ENCODE measurements at regions not wholly inside any gene's neighbourhood (a gene's known extent, or its start where the extent isn't known, plus 50 kb on each side); places are given as distances from the start of the nearest gene placed in this dataset.

GRCh38 chr13:109883181-109884180 lies 97.1 kb upstream of the IRS2 start:
- no peaks in the 10 kb centered on the region for H3K4me1 ChIP-seq
- no peaks in the 10 kb centered on the region for H3K9me3 ChIP-seq
- no peak overlapping the region for H3K4me3 ChIP-seq
- DNase-seq (ENCODE audit: extremely low spot score in 2 of 2), result no peak
- no peaks in the 10 kb centered on the region for H3K36me3 ChIP-seq
- intact Hi-C loops (cut with DNase I), result no loop called here
- no peaks in the 10 kb centered on the region for H3K27me3 ChIP-seq
- no peak overlapping the region for H3K27ac ChIP-seq
- TF ChIP-seq, protein P1, sequence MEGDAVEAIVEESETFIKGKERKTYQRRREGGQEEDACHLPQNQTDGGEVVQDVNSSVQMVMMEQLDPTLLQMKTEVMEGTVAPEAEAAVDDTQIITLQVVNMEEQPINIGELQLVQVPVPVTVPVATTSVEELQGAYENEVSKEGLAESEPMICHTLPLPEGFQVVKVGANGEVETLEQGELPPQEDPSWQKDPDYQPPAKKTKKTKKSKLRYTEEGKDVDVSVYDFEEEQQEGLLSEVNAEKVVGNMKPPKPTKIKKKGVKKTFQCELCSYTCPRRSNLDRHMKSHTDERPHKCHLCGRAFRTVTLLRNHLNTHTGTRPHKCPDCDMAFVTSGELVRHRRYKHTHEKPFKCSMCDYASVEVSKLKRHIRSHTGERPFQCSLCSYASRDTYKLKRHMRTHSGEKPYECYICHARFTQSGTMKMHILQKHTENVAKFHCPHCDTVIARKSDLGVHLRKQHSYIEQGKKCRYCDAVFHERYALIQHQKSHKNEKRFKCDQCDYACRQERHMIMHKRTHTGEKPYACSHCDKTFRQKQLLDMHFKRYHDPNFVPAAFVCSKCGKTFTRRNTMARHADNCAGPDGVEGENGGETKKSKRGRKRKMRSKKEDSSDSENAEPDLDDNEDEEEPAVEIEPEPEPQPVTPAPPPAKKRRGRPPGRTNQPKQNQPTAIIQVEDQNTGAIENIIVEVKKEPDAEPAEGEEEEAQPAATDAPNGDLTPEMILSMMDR (IDR thresholded peaks at IDR 0.05), result no peak
- TF ChIP-seq POLR2AphosphoS5 (IDR thresholded peaks at IDR 0.05; ENCODE audit: insufficient read depth in 1 of 2, low read depth in 1 of 2), result no peak
- no peak for TF ChIP-seq POLR2A (IDR thresholded peaks at IDR 0.05)

DNA sequence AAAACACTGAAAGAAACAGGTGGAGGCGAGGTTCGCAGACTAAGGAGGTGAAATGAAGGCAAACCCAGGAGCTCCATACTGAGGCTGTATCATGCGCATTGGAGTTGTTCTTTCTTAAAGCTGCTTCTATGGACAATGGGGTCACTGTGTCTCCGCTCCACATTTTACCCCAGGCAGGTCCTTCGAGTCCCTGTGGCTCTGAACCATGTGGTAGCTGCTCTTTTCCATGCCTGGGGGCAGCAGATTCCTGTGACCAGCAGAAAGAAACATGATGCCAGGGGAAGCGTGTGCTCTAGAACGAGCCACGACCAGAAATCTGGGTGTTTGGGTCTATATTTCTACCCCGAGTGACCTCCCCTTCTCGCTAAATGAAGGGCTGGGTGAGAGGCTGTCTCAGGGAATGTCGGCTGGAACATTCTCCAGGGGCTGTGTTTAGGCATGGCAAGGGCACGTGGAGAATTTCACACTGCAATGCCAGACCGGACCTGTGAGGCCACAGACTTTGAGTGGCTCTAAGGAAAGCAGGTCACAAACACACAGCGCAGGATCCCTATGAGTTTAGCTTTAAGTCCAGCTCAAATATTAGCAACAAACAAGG lies 95.7 kb upstream of the IRS2 start:
- Histone ChIP-seq H3K27me3 (no peaks in the 10 kb centered on the region), H3K4me1 (no peaks in the 10 kb centered on the region), H3K9me3 (no peaks in the 10 kb centered on the region), H3K4me3 (no peak overlapping the region), H3K36me3 (no peaks in the 10 kb centered on the region), H3K27ac (no peak overlapping the region)
- DNase-seq (ENCODE audit: extremely low spot score in 2 of 2), result no peak
- TF ChIP-seq POLR2AphosphoS5 (IDR thresholded peaks at IDR 0.05; ENCODE audit: insufficient read depth in 1 of 2, low read depth in 1 of 2) (no peak), POLR2A (IDR thresholded peaks at IDR 0.05) (no peak)
- TF ChIP-seq, protein P1 (IDR thresholded peaks at IDR 0.05), result no peak
- intact Hi-C loops (cut with DNase I), result no loop called here

GRCh38 chr13:109881347-109881725 lies 95.0 kb upstream of the IRS2 start:
- intact Hi-C loops (cut with DNase I), result no loop called here
- TF ChIP-seq, protein P1 (IDR thresholded peaks at IDR 0.05), result no peak
- TF ChIP-seq POLR2A (IDR thresholded peaks at IDR 0.05), result no peak
- TF ChIP-seq POLR2AphosphoS5 (IDR thresholded peaks at IDR 0.05; ENCODE audit: insufficient read depth in 1 of 2, low read depth in 1 of 2), result no peak

GRCh38 chr13:109880371-109881346 lies 94.3 kb upstream of the IRS2 start:
- no peaks in the 10 kb centered on the region for H3K9me3 ChIP-seq
- H3K36me3 ChIP-seq, result no peaks in the 10 kb centered on the region
- no peak for DNase-seq (ENCODE audit: extremely low spot score in 2 of 2)
- no peaks in the 10 kb centered on the region for H3K4me1 ChIP-seq
- no peaks in the 10 kb centered on the region for H3K27me3 ChIP-seq
- TF ChIP-seq POLR2AphosphoS5 (IDR thresholded peaks at IDR 0.05; ENCODE audit: insufficient read depth in 1 of 2, low read depth in 1 of 2) (no peak), POLR2A (IDR thresholded peaks at IDR 0.05) (no peak)
- TF ChIP-seq, protein P1 (IDR thresholded peaks at IDR 0.05), result no peak
- no peak overlapping the region for H3K27ac ChIP-seq
- intact Hi-C loops (cut with DNase I), result no loop called here
- no peak overlapping the region for H3K4me3 ChIP-seq

More at GRCh38 chr13:109881347-109881725, 95.0 kb upstream of the IRS2 start:
- Histone ChIP-seq H3K9me3 (no peaks in the 10 kb centered on the region), H3K4me1 (no peaks in the 10 kb centered on the region), H3K4me3 (no peak overlapping the region), H3K27me3 (no peaks in the 10 kb centered on the region), H3K36me3 (no peaks in the 10 kb centered on the region), H3K27ac (no peak overlapping the region)
- no peak for DNase-seq (ENCODE audit: extremely low spot score in 2 of 2)

Measured in vagina (tissue), 2 donors.